PC-9 (cell line): ENCODE measurements at regions not wholly inside any gene's neighbourhood (a gene's known extent, or its start where the extent isn't known, plus 50 kb on each side); places are given as distances from the start of the nearest gene placed in this dataset.

Source experiments
- BruUV-seq: library from RNA; stranded (reverse); fragments of 400-500 nt; replicated peaks from 2 replicates; lab custom pipeline; 2021; lab: Mats Ljungman, UMichigan
- CTCF ChIA-PET: fragments of 300-600 bp; sonication (Branson Sonifier 250); formaldehyde crosslinking; loops from one replicate; lab custom pipeline; 2022; ENCODE audit warnings: antibody characterized with exemption; lab: Charles Lee
- POLR2A ChIA-PET: fragments of 300-600 bp; sonication (Branson Sonifier 250); formaldehyde crosslinking; loops from one replicate; lab custom pipeline; 2022; ENCODE audit warnings: antibody characterized with exemption; ENCODE audit not compliant: unreplicated experiment; lab: Charles Lee
- DNase-seq, 2 experiments: peaks; one replicate each; pipeline versions ENCODE4 v3.0.0 to v3.0.0-alpha.2; 2015 to 2022; ENCODE audit warnings: mixed read lengths in 1 of 2
- H2AFZ ChIP-seq: fragments of 200-600 bp; sonication (generic); 2 replicates; pipeline ENCODE4 v1.8.1; 2017; ENCODE audit warnings: antibody characterized with exemption
- H3F3A ChIP-seq: fragments of 200-600 bp; sonication (generic); 2 replicates; pipeline ENCODE4 v1.8.1; 2017; ENCODE audit warnings: antibody characterized with exemption, mild to moderate bottlenecking, low read depth; ENCODE audit not compliant: insufficient read depth
- H3K27ac ChIP-seq: fragments of 200-600 bp; sonication (generic); 2 replicates; pipeline ENCODE4 v1.6.1; 2016; ENCODE audit warnings: mixed run types
- H3K27me3 ChIP-seq: fragments of 200-600 bp; sonication (generic); 2 replicates; pipeline ENCODE4 v1.6.1; 2016; ENCODE audit warnings: low read depth, mixed run types; ENCODE audit not compliant: insufficient read depth
- H3K36me3 ChIP-seq: fragments of 200-600 bp; sonication (generic); 2 replicates; pipeline ENCODE4 v1.6.1; 2016; ENCODE audit warnings: low read depth, mixed run types
- H3K4me1 ChIP-seq: fragments of 200-600 bp; sonication (generic); replicated peaks from 2 replicates; pipeline ENCODE4 v1.6.1; 2016; ENCODE audit warnings: mixed run types; ENCODE audit not compliant: insufficient read depth
- H3K4me2 ChIP-seq: fragments of 200-600 bp; sonication (generic); 2 replicates; pipeline ENCODE4 v1.6.1; 2017; ENCODE audit warnings: mixed run types
- H3K4me3 ChIP-seq: fragments of 200-600 bp; sonication (generic); 2 replicates; pipeline ENCODE4 v1.6.1; 2016; ENCODE audit warnings: mixed run types
- H3K79me2 ChIP-seq: fragments of 200-600 bp; sonication (generic); 2 replicates; pipeline ENCODE4 v1.6.1; 2017; ENCODE audit warnings: low read depth, mixed run types
- H3K9me2 ChIP-seq: fragments of 200-600 bp; sonication (generic); 2 replicates; pipeline ENCODE4 v1.8.1; 2017; ENCODE audit warnings: mild to moderate bottlenecking; ENCODE audit not compliant: insufficient read depth
- H3K9me3 ChIP-seq: fragments of 200-600 bp; sonication (generic); 2 replicates; pipeline ENCODE4 v1.8.1; 2016; ENCODE audit warnings: low read depth; ENCODE audit not compliant: insufficient read depth
- H4K20me1 ChIP-seq: fragments of 200-600 bp; sonication (generic); 2 replicates; pipeline ENCODE4 v1.8.1; 2017; ENCODE audit not compliant: insufficient read depth
- CTCF ChIP-seq: fragments of 200-600 bp; sonication (generic); conservative IDR thresholded peaks from 2 replicates; pipeline ENCODE4 v1.6.1; 2017; ENCODE audit warnings: mixed run types, antibody characterized with exemption, mild to moderate bottlenecking, moderate library complexity
- EZH2 ChIP-seq: fragments of 200-600 bp; sonication (generic); IDR thresholded peaks from 2 replicates; pipeline ENCODE4 v1.8.0; 2017; ENCODE audit warnings: antibody characterized with exemption, low read depth
- intact Hi-C: fragments of 100-400 bp; cut with micrococcal nuclease; formaldehyde crosslinking; loops from one replicate; pipeline ENCODE4 v1.10.0; 2022; ENCODE audit not compliant: unreplicated experiment

- Histone ChIP-seq H3K79me2 (no peaks in the 10 kb centered on the region), H2AFZ (no peak overlapping the region), H4K20me1 (no peaks in the 10 kb centered on the region), H3K9me2 (no peaks in the 10 kb centered on the region), H3K4me1 (no peaks in the 10 kb centered on the region), H3K9me3 (no peaks in the 10 kb centered on the region), H3K4me3 (no peak overlapping the region), H3F3A (no peaks in the 10 kb centered on the region), H3K4me2 (no peak overlapping the region), H3K27ac (no peak overlapping the region), H3K27me3 (no peaks in the 10 kb centered on the region), H3K36me3 (0 out of 2 replicates have a peak, but pooled peaks cover 3% of the 10 kb centered on the region)
- no TSS peak for BruUV-seq
- intact Hi-C loops: no loop called here
- ChIA-PET CTCF (no interaction called here), POLR2A (interaction anchor here (0.5 kb wide), 1 partner anchor 704 kb away, joined by 3 read pairs; no protein-coding TSS in a partner anchor)
- TF ChIP-seq CTCF: no peak
- TF ChIP-seq EZH2: no peak
- no peak for DNase-seq
These were observed 101.9 kb downstream of the TFAP2C start for GRCh38 chr20:56730996-56731395.

GRCh38 chr20:56731476-56731875 lies 102.4 kb downstream of the TFAP2C start:
- no TSS peak for BruUV-seq
- Histone ChIP-seq H3K27ac (no peak overlapping the region), H3K4me1 (no peaks in the 10 kb centered on the region), H3K9me3 (no peaks in the 10 kb centered on the region), H3K79me2 (no peaks in the 10 kb centered on the region), H3K27me3 (no peaks in the 10 kb centered on the region), H3K4me3 (no peak overlapping the region), H4K20me1 (no peaks in the 10 kb centered on the region), H3K9me2 (no peaks in the 10 kb centered on the region), H2AFZ (no peak overlapping the region), H3K36me3 (0 out of 2 replicates have a peak, but pooled peaks cover 3% of the 10 kb centered on the region), H3K4me2 (no peak overlapping the region), H3F3A (no peaks in the 10 kb centered on the region)
- DNase-seq: no peak
- ChIA-PET CTCF (no interaction called here), POLR2A (no interaction called here)
- intact Hi-C loops: no loop called here
- TF ChIP-seq CTCF (no peak), EZH2 (no peak)

GRCh38 chr20:56733967-56734366 lies 104.9 kb downstream of the TFAP2C start:
- no peaks in the 10 kb centered on the region for H3K9me2 ChIP-seq
- no peak overlapping the region for H2AFZ ChIP-seq
- POLR2A ChIA-PET: interaction anchor here (0.7 kb wide), 1 partner anchor 70 kb away, joined by 3 read pairs; no protein-coding TSS in a partner anchor
- H3K27ac ChIP-seq: no peak overlapping the region
- no peak overlapping the region for H3K4me2 ChIP-seq
- no peak overlapping the region for H3K4me3 ChIP-seq
- H3F3A ChIP-seq: no peaks in the 10 kb centered on the region
- H3K79me2 ChIP-seq: no peaks in the 10 kb centered on the region
- H3K27me3 ChIP-seq: no peaks in the 10 kb centered on the region
- H3K4me1 ChIP-seq: no peaks in the 10 kb centered on the region
- no peak for DNase-seq
- H3K36me3 ChIP-seq: no peaks in the 10 kb centered on the region
- no TSS peak for BruUV-seq
- H3K9me3 ChIP-seq: no peaks in the 10 kb centered on the region
- no peak for TF ChIP-seq EZH2
- no peak for TF ChIP-seq CTCF
- CTCF ChIA-PET: interaction anchor here (0.7 kb wide), 1 partner anchor 1389 kb away, joined by 13 read pairs; no protein-coding TSS in a partner anchor
- intact Hi-C loops: no loop called here
- no peaks in the 10 kb centered on the region for H4K20me1 ChIP-seq
